GM23248 (cell line): ENCODE measurements at regions not wholly inside any gene's neighbourhood (a gene's known extent, or its start where the extent isn't known, plus 50 kb on each side); places are given as distances from the start of the nearest gene placed in this dataset.

Source experiments
- EZH2 ChIP-seq: fragments of 200-600 bp; sonication (generic); IDR thresholded peaks from 2 replicates; pipeline ENCODE4 v1.6.1; 2018; ENCODE audit warnings: antibody characterized with exemption, mild to moderate bottlenecking; ENCODE audit not compliant: insufficient read depth, poor library complexity, severe bottlenecking
- EZH2phosphoT487 ChIP-seq: fragments of 200-600 bp; sonication (generic); IDR thresholded peaks from 2 replicates; pipeline ENCODE4 v1.6.1; 2018; ENCODE audit warnings: antibody characterized with exemption, moderate library complexity, mild to moderate bottlenecking, low read depth; ENCODE audit not compliant: insufficient read depth

GRCh38 chr4:117626664-117627063 is 407.6 kb upstream of the NDST3 start:
- TF ChIP-seq EZH2phosphoT487 (no peak), EZH2 (no peak)
